PC-3 (cell line): ENCODE measurements at regions not wholly inside any gene's neighbourhood (a gene's known extent, or its start where the extent isn't known, plus 50 kb on each side); places are given as distances from the start of the nearest gene placed in this dataset.

Experiments
- EZH2 ChIP-seq: fragments of 300-600 bp; sonication (generic); IDR thresholded peaks from one replicate; pipeline ENCODE4 v1.6.1; 2017; ENCODE audit warnings: antibody characterized with exemption, mild to moderate bottlenecking, low read length; ENCODE audit not compliant: unreplicated experiment
- TF ChIP-seq, protein P1 (sequence below): fragments of 300-600 bp; sonication (generic); conservative IDR thresholded peaks from 2 replicates; pipeline ENCODE4 v1.5.1; 2017; ENCODE audit warnings: antibody characterized with exemption, low read depth, mild to moderate bottlenecking, low read length

DNA sequence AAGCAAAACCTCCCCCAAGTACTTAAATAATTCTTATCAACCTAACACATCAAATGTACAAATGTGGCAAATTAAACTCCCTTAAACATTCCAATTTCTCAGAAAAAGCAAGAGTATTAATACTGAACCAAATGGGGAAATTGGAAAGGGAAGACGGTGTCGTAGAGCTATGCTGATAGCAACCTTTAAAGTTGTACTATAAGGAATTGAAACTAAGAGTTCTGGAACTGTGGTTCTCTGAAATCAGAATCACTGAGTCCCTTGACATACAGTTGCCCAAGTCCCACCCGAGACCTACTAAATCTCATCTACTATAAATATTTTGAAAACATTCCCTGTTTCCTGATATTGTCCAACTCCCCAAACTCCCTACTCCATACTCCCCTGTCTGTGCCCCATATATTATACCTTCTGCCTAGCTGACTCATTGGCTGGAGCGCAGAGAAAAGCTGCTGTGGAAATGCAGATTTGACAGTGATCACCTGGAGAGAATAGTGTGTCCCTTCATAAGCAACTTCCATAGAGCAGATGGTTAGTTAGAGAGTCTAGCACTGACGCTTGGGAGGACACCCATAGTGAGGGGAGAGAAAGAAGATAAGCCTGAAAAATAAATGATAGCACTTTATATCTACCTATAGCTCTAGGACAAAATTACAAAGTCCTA lies 51.4 kb upstream of the ITM2B start:
- TF ChIP-seq, protein P1, sequence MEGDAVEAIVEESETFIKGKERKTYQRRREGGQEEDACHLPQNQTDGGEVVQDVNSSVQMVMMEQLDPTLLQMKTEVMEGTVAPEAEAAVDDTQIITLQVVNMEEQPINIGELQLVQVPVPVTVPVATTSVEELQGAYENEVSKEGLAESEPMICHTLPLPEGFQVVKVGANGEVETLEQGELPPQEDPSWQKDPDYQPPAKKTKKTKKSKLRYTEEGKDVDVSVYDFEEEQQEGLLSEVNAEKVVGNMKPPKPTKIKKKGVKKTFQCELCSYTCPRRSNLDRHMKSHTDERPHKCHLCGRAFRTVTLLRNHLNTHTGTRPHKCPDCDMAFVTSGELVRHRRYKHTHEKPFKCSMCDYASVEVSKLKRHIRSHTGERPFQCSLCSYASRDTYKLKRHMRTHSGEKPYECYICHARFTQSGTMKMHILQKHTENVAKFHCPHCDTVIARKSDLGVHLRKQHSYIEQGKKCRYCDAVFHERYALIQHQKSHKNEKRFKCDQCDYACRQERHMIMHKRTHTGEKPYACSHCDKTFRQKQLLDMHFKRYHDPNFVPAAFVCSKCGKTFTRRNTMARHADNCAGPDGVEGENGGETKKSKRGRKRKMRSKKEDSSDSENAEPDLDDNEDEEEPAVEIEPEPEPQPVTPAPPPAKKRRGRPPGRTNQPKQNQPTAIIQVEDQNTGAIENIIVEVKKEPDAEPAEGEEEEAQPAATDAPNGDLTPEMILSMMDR: no peak
- TF ChIP-seq EZH2: no peak
